H9 (cell line): ENCODE measurements at regions not wholly inside any gene's neighbourhood (a gene's known extent, or its start where the extent isn't known, plus 50 kb on each side); places are given as distances from the start of the nearest gene placed in this dataset.

Source experiments
- DNase-seq: peaks from one replicate; pipeline ENCODE4 v3.0.0-alpha.2; 2017
- H2AFZ ChIP-seq: one replicate; pipeline ENCODE4 v1.6.1; 2013; ENCODE audit warnings: mild to moderate bottlenecking, low read length, control low read depth, moderate library complexity
- H2AK5ac ChIP-seq: 2 replicates; pipeline ENCODE4 v1.6.1; 2013; ENCODE audit warnings: low read length, control low read depth, mixed read lengths; ENCODE audit not compliant: insufficient read length
- H2BK120ac ChIP-seq: one replicate; pipeline ENCODE4 v1.6.1; 2013; ENCODE audit warnings: low read depth, mild to moderate bottlenecking, low read length, control low read depth, inconsistent platforms; ENCODE audit not compliant: poor library complexity, severe bottlenecking
- H2BK12ac ChIP-seq: 2 replicates; pipeline ENCODE4 v1.6.1; 2013; ENCODE audit warnings: low read length, control low read depth, mixed read lengths, low read depth; ENCODE audit not compliant: insufficient read length
- H2BK15ac ChIP-seq: 2 replicates; pipeline ENCODE4 v1.6.1; 2013; ENCODE audit warnings: low read depth, low read length, control low read depth
- H2BK20ac ChIP-seq: one replicate; pipeline ENCODE4 v1.6.1; 2013; ENCODE audit warnings: low read depth, mild to moderate bottlenecking, low read length, control low read depth, inconsistent platforms; ENCODE audit not compliant: poor library complexity, severe bottlenecking
- H2BK5ac ChIP-seq: 2 replicates; pipeline ENCODE4 v1.6.1; 2013; ENCODE audit warnings: low read length, control low read depth, mixed read lengths; ENCODE audit not compliant: insufficient read length
- H3K14ac ChIP-seq: 2 replicates; pipeline ENCODE4 v1.6.1; 2013; ENCODE audit warnings: low read length, control low read depth; ENCODE audit not compliant: insufficient read depth
- H3K18ac ChIP-seq: 2 replicates; pipeline ENCODE4 v1.6.1; 2013; ENCODE audit warnings: low read depth, mild to moderate bottlenecking, mixed read lengths, low read length, control low read depth; ENCODE audit not compliant: insufficient read length
- H3K23ac ChIP-seq: 2 replicates; pipeline ENCODE4 v1.6.1; 2013; ENCODE audit warnings: low read length, control low read depth, mixed read lengths, low read depth; ENCODE audit not compliant: insufficient read length
- H3K23me2 ChIP-seq: 2 replicates; pipeline ENCODE4 v1.6.1; 2013; ENCODE audit warnings: low read depth, mild to moderate bottlenecking, mixed read lengths, low read length, control low read depth; ENCODE audit not compliant: insufficient read length, poor library complexity, severe bottlenecking
- H3K27ac ChIP-seq: 2 replicates; pipeline ENCODE4 v1.5.1; 2013; ENCODE audit warnings: low read length, control low read depth, mixed read lengths, low read depth; ENCODE audit not compliant: insufficient read length
- H3K27me3 ChIP-seq: 2 replicates; pipeline ENCODE4 v1.6.1; 2013; ENCODE audit warnings: low read length, control low read depth, inconsistent platforms; ENCODE audit not compliant: insufficient read depth
- H3K4ac ChIP-seq: 2 replicates; pipeline ENCODE4 v1.6.1; 2013; ENCODE audit warnings: low read depth, mild to moderate bottlenecking, control low read depth, inconsistent platforms, low read length, moderate library complexity
- H3K4me1 ChIP-seq: 2 replicates; pipeline ENCODE4 v1.6.1; 2013; ENCODE audit warnings: low read length, control low read depth, inconsistent platforms; ENCODE audit not compliant: insufficient read depth
- H3K4me2 ChIP-seq: 2 replicates; pipeline ENCODE4 v1.6.1; 2013; ENCODE audit warnings: low read length, control low read depth, mixed read lengths; ENCODE audit not compliant: insufficient read length, insufficient read depth
- H3K56ac ChIP-seq: 2 replicates; pipeline ENCODE4 v1.6.1; 2013; ENCODE audit warnings: low read depth, mild to moderate bottlenecking, mixed read lengths, low read length, control low read depth; ENCODE audit not compliant: insufficient read length
- H3K79me1 ChIP-seq: 2 replicates; pipeline ENCODE4 v1.6.1; 2013; ENCODE audit warnings: low read depth, mild to moderate bottlenecking, moderate library complexity, low read length, control low read depth, inconsistent platforms; ENCODE audit not compliant: insufficient read depth, poor library complexity, severe bottlenecking
- H3K79me2 ChIP-seq: 2 replicates; pipeline ENCODE4 v1.6.1; 2013; ENCODE audit warnings: low read length, control low read depth, inconsistent platforms; ENCODE audit not compliant: insufficient read depth
- H3K9ac ChIP-seq: 2 replicates; pipeline ENCODE4 v1.6.1; 2013; ENCODE audit warnings: low read length, control low read depth, mixed read lengths; ENCODE audit not compliant: insufficient read length; ENCODE audit errors: extremely low read depth
- H3K9me3 ChIP-seq: one replicate; pipeline ENCODE4 v1.6.1; 2013; ENCODE audit warnings: low read depth, low read length, inconsistent platforms; ENCODE audit not compliant: control insufficient read depth
- H3T11ph ChIP-seq: one replicate; pipeline ENCODE4 v1.6.1; 2013; ENCODE audit warnings: mild to moderate bottlenecking, low read length, control low read depth, inconsistent platforms
- H4K20me1 ChIP-seq: one replicate; pipeline ENCODE4 v1.6.1; 2013; ENCODE audit not compliant: control insufficient read depth, insufficient read length, insufficient read depth
- H4K5ac ChIP-seq: 2 replicates; pipeline ENCODE4 v1.6.1; 2013; ENCODE audit warnings: low read depth, mild to moderate bottlenecking, mixed read lengths, low read length, control low read depth; ENCODE audit not compliant: insufficient read length
- H4K8ac ChIP-seq: replicated peaks from 2 replicates; pipeline ENCODE4 v1.6.1; 2013; ENCODE audit warnings: low read length, control low read depth, mixed read lengths, low read depth; ENCODE audit not compliant: insufficient read length
- H4K91ac ChIP-seq: 2 replicates; pipeline ENCODE4 v1.6.1; 2013; ENCODE audit warnings: low read depth, mild to moderate bottlenecking, moderate library complexity, mixed read lengths, low read length, control low read depth; ENCODE audit not compliant: insufficient read length
- H3K27ac Mint-ChIP-seq, 3 experiments: 2 replicates in 2 of 3; 3 replicates in 1 of 3; pipeline ENCODE4 v1.8.0; 2020 to 2021; ENCODE audit warnings: mixed read lengths in 3 of 3, mild to moderate bottlenecking in 1 of 3, moderate library complexity in 1 of 3
- H3K27me3 Mint-ChIP-seq: 2 replicates; pipeline ENCODE4 v1.8.0; 2021; ENCODE audit warnings: low read depth, mild to moderate bottlenecking, moderate library complexity, mixed read lengths
- H3K36me3 Mint-ChIP-seq, 3 experiments: 2 replicates in 2 of 3; 3 replicates in 1 of 3; pipeline ENCODE4 v1.8.0; 2020 to 2021; ENCODE audit warnings: low read depth in 3 of 3, mixed read lengths in 3 of 3; ENCODE audit not compliant: insufficient read depth in 1 of 3
- H3K4me1 Mint-ChIP-seq, 2 experiments: 2 replicates each; pipeline ENCODE4 v1.8.0; 2020; ENCODE audit warnings: mixed read lengths in 2 of 2
- H3K4me3 Mint-ChIP-seq, 2 experiments: 2 replicates in 1 of 2; 3 replicates in 1 of 2; pipeline ENCODE4 v1.8.0; 2020 to 2021; ENCODE audit warnings: mild to moderate bottlenecking in 2 of 2, mixed read lengths in 2 of 2, moderate library complexity in 1 of 2
- H3K9me3 Mint-ChIP-seq, 2 experiments: 2 replicates in 1 of 2; 3 replicates in 1 of 2; pipeline ENCODE4 v1.8.0; 2020; ENCODE audit warnings: mild to moderate bottlenecking in 2 of 2, mixed read lengths in 2 of 2, moderate library complexity in 1 of 2
- WGBS: extraction: QIAGEN DNeasy Blood & Tissue Kit; methylation state at CpG from one replicate; pipeline ENCODE4 v1.1.7; 2013; ENCODE audit warnings: missing lambda C conversion rate, low lambda C conversion rate, mixed read lengths; ENCODE audit not compliant: insufficient read length; ENCODE audit errors: extremely low coverage; 5-methylcytosine and 5-hydroxymethylcytosine counted together
- TF ChIP-seq, protein P1 (sequence below): fragments of 200-600 bp; sonication (generic); conservative IDR thresholded peaks from 3 replicates; pipeline ENCODE4 v1.8.0; 2021; ENCODE audit warnings: antibody characterized with exemption, mild to moderate bottlenecking

DNA sequence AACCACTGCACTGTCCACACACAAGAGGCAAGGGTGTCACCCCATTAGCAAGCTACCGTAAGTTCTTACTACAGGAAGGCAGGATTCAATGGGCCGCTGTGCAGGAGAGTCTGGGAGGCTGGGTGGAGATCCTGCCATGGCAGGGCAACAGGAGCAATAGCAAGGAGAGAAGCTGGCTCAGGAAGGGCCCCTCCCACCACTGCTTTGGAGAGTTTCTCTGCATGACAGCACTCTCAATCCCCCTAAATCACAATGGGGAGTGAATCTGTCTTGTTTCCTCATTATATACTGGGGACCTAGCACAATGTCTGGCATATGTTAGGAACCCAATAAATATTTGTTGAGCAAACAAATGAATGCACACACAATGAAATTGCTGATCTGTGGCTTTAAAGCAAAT, 83.2 kb upstream of the SFMBT2 start:
- Histone ChIP-seq H3K4me2 (no peak overlapping the region), H4K20me1 (no peaks in the 10 kb centered on the region), H3K14ac (no peak overlapping the region), H2BK15ac (no peak overlapping the region), H3T11ph (no peak overlapping the region), H3K4me1 (no peaks in the 10 kb centered on the region), H2BK5ac (no peak overlapping the region), H3K56ac (no peak overlapping the region), H2AK5ac (no peak overlapping the region), H3K4ac (no peak overlapping the region), H3K18ac (no peak overlapping the region), H3K27ac (no peak overlapping the region), H3K27me3 (no peaks in the 10 kb centered on the region), H4K91ac (no peak overlapping the region), H3K9ac (no peak overlapping the region), H4K8ac (no peak overlapping the region), H2BK12ac (no peak overlapping the region), H2BK20ac (no peak overlapping the region), H4K5ac (no peak overlapping the region), H3K79me1 (no peaks in the 10 kb centered on the region), H3K23me2 (no peaks in the 10 kb centered on the region), H3K9me3 (no peaks in the 10 kb centered on the region), H2AFZ (no peak overlapping the region), H3K79me2 (no peaks in the 10 kb centered on the region), H3K23ac (no peak overlapping the region), H2BK120ac (no peak overlapping the region)
- no peak overlapping the region for H3K27ac Mint-ChIP-seq
- TF ChIP-seq, protein P1, sequence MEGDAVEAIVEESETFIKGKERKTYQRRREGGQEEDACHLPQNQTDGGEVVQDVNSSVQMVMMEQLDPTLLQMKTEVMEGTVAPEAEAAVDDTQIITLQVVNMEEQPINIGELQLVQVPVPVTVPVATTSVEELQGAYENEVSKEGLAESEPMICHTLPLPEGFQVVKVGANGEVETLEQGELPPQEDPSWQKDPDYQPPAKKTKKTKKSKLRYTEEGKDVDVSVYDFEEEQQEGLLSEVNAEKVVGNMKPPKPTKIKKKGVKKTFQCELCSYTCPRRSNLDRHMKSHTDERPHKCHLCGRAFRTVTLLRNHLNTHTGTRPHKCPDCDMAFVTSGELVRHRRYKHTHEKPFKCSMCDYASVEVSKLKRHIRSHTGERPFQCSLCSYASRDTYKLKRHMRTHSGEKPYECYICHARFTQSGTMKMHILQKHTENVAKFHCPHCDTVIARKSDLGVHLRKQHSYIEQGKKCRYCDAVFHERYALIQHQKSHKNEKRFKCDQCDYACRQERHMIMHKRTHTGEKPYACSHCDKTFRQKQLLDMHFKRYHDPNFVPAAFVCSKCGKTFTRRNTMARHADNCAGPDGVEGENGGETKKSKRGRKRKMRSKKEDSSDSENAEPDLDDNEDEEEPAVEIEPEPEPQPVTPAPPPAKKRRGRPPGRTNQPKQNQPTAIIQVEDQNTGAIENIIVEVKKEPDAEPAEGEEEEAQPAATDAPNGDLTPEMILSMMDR = no peak
- no peaks in the 10 kb centered on the region for H3K36me3 Mint-ChIP-seq
- WGBS = no CpG with 5 or more reads among the region's 2 CpGs
- no peak for DNase-seq
- H3K4me1 Mint-ChIP-seq = peaks cover 15 to 20% of the 10 kb centered on the region in 2 experiments
- H3K4me3 Mint-ChIP-seq = no peak overlapping the region
- H3K9me3 Mint-ChIP-seq = peaks cover 0 to 3% of the 10 kb centered on the region in 2 experiments; a peak in 1 of 5 replicates
- H3K27me3 Mint-ChIP-seq = peaks cover 6% of the 10 kb centered on the region; the same call in 1 of the 2 replicates
